GM13977 (cell line): ENCODE measurements at regions not wholly inside any gene's neighbourhood (a gene's known extent, or its start where the extent isn't known, plus 50 kb on each side); places are given as distances from the start of the nearest gene placed in this dataset.

Source experiments
- DNase-seq: peaks from one replicate; pipeline ENCODE4 v3.0.0; 2012; ENCODE audit warnings: low spot score
- CTCF ChIP-seq: IDR thresholded peaks from 2 replicates; pipeline ENCODE4 v1.5.1; 2012; ENCODE audit warnings: mild to moderate bottlenecking, control low read depth; ENCODE audit not compliant: insufficient read depth; ENCODE audit errors: extremely low read depth, missing control alignments
- in situ Hi-C: fragments of 300-500 bp; cut with MboI; formaldehyde crosslinking; loops from one replicate; pipeline ENCODE4 v1.12.0; 2022; ENCODE audit warnings: low sequenced_read_pairs, low pct_unique_long_range_greater_than_20kb, mixed read lengths, inconsistent platforms; ENCODE audit not compliant: unreplicated experiment

GRCh38 chr21:27595716-27596115 lies 628.8 kb upstream of the ADAMTS5 start:
- no peak for DNase-seq
- in situ Hi-C loops: no loop called here
- no peak for TF ChIP-seq CTCF

- DNase-seq: no peak
- in situ Hi-C loops: no loop called here
- no peak for TF ChIP-seq CTCF
Observed at GRCh38 chr21:27590271-27590670, 623.4 kb upstream of the ADAMTS5 start.

- in situ Hi-C loops: no loop called here
- no peak for TF ChIP-seq CTCF
Observed at GRCh38 chr21:27589781-27590180, 622.9 kb upstream of the ADAMTS5 start.

GRCh38 chr21:27586986-27587385 lies 620.1 kb upstream of the ADAMTS5 start:
- in situ Hi-C loops: no loop called here
- no peak for DNase-seq
- TF ChIP-seq CTCF: no peak

More at GRCh38 chr21:27589781-27590180, 622.9 kb upstream of the ADAMTS5 start:
- DNase-seq: no peak

- in situ Hi-C loops: no loop called here
- DNase-seq: no peak
- no peak for TF ChIP-seq CTCF
Observed at GRCh38 chr21:27586326-27586725, 619.4 kb upstream of the ADAMTS5 start.

GRCh38 chr21:27584256-27584655 lies 617.4 kb upstream of the ADAMTS5 start:
- in situ Hi-C loops: no loop called here
- no peak for TF ChIP-seq CTCF
- DNase-seq: no peak

- DNase-seq: no peak
- TF ChIP-seq CTCF: no peak
- in situ Hi-C loops: no loop called here
Observed at GRCh38 chr21:27582948-27583430, 616.1 kb upstream of the ADAMTS5 start.
